Common myeloid progenitor, CD34-positive (primary cell): ENCODE measurements at regions not wholly inside any gene's neighbourhood (a gene's known extent, or its start where the extent isn't known, plus 50 kb on each side); places are given as distances from the start of the nearest gene placed in this dataset.

Experiments used
- CTCF ChIA-PET: fragments of 350-600 bp; sonication (Branson Sonifier 250); formaldehyde crosslinking; loops from one replicate; lab custom pipeline; 2021; ENCODE audit warnings: antibody characterized with exemption; lab: Charles Lee
- POLR2A ChIA-PET: fragments of 350-600 bp; sonication (Branson Sonifier 250); formaldehyde crosslinking; loops from one replicate; lab custom pipeline; 2021; ENCODE audit warnings: antibody characterized with exemption; lab: Charles Lee
- DNase-seq, 3 donors: peaks; one replicate each; pipeline versions ENCODE4 v3.0.0 to v3.0.0-alpha.2; 2013
- H3K27ac ChIP-seq, 2 experiments: 1 replicate in 1 of 2; 2 replicates in 1 of 2; pipeline ENCODE4 v1.7.0; 2013; ENCODE audit warnings: inconsistent platforms in 2 of 2, low read length in 2 of 2, mild to moderate bottlenecking in 2 of 2, low read depth in 1 of 2, moderate library complexity in 1 of 2; ENCODE audit not compliant: severe bottlenecking in 2 of 2, insufficient read depth in 1 of 2, poor library complexity in 1 of 2
- H3K27me3 ChIP-seq, 5 experiments: replicated peaks in 2 of 5; 1 replicate in 3 of 5; 2 replicates in 2 of 5; pipeline versions ENCODE4 v1.6.1 to v1.7.0; 2013; ENCODE audit warnings: low read length in 4 of 5, mild to moderate bottlenecking in 2 of 5, moderate library complexity in 2 of 5, inconsistent platforms in 1 of 5; ENCODE audit not compliant: insufficient read depth in 5 of 5, control insufficient read depth in 4 of 5
- H3K36me3 ChIP-seq, 4 experiments: 1 replicate in 2 of 4; 2 replicates in 2 of 4; pipeline versions ENCODE4 v1.6.1 to v1.7.0; 2013; ENCODE audit warnings: low read length in 3 of 4, control low read depth in 1 of 4, mild to moderate bottlenecking in 1 of 4; ENCODE audit not compliant: control insufficient read depth in 4 of 4, insufficient read depth in 4 of 4
- H3K4me1 ChIP-seq, 4 experiments: 1 replicate in 3 of 4; 2 replicates in 1 of 4; pipeline versions ENCODE4 v1.6.1 to v1.7.1; 2013; ENCODE audit warnings: low read length in 3 of 4, mild to moderate bottlenecking in 3 of 4, control low read depth in 1 of 4, inconsistent platforms in 1 of 4, moderate library complexity in 1 of 4; ENCODE audit not compliant: control insufficient read depth in 4 of 4, insufficient read depth in 4 of 4; ENCODE audit errors: control extremely low read depth in 1 of 4
- H3K4me3 ChIP-seq, 7 experiments: 1 replicate in 4 of 7; 2 replicates in 3 of 7; pipeline versions ENCODE4 v1.5.1 to v1.7.0; 2013; ENCODE audit warnings: mild to moderate bottlenecking in 7 of 7, low read length in 6 of 7, moderate library complexity in 6 of 7, inconsistent platforms in 2 of 7, low read depth in 2 of 7, control low read depth in 1 of 7; ENCODE audit not compliant: insufficient read depth in 4 of 7, control insufficient read depth in 1 of 7; ENCODE audit errors: extremely low read depth in 1 of 7
- H3K9me3 ChIP-seq, 5 experiments: 1 replicate in 4 of 5; 2 replicates in 1 of 5; pipeline versions ENCODE4 v1.6.1 to v1.7.1; 2013; ENCODE audit warnings: low read length in 4 of 5, mild to moderate bottlenecking in 2 of 5, inconsistent platforms in 1 of 5, low read depth in 1 of 5, moderate library complexity in 1 of 5; ENCODE audit not compliant: control insufficient read depth in 4 of 5, insufficient read depth in 2 of 5; ENCODE audit errors: control extremely low read depth in 1 of 5
- WGBS: methylation state at CpG from one replicate; pipeline ENCODE4 v1.1.5; 2013; ENCODE audit not compliant: insufficient coverage; 5-methylcytosine and 5-hydroxymethylcytosine counted together

- CTCF ChIA-PET: no interaction called here
Observed at GRCh38 chr1:14294006-14294405, 304.5 kb upstream of the KAZN start.

GRCh38 chr1:14294860-14295536, 303.5 kb upstream of the KAZN start:
- Histone ChIP-seq H3K9me3 (no peaks in the 10 kb centered on the region), H3K36me3 (no peaks in the 10 kb centered on the region), H3K27ac (no peak overlapping the region), H3K4me3 (no peak overlapping the region), H3K27me3 (peaks cover 0 to 3% (median 0%) of the 10 kb centered on the region in 5 experiments), H3K4me1 (no peaks in the 10 kb centered on the region)
- no peak for DNase-seq
- ChIA-PET CTCF (no interaction called here), POLR2A (no interaction called here)
- WGBS: 80% methylated on average over 1 of the region's 3 CpGs

More at GRCh38 chr1:14294006-14294405, 304.5 kb upstream of the KAZN start:
- Histone ChIP-seq H3K27me3 (peaks cover 0 to 3% (median 0%) of the 10 kb centered on the region in 5 experiments), H3K4me3 (no peak overlapping the region), H3K4me1 (no peaks in the 10 kb centered on the region), H3K36me3 (no peaks in the 10 kb centered on the region), H3K27ac (no peak overlapping the region), H3K9me3 (no peaks in the 10 kb centered on the region)
- POLR2A ChIA-PET: no interaction called here
- no peak for DNase-seq
- 98% methylated on average over 5 of the region's 5 CpGs for WGBS

GRCh38 chr1:14296795-14297194, 301.7 kb upstream of the KAZN start:
- H3K9me3 ChIP-seq: no peaks in the 10 kb centered on the region
- no peaks in the 10 kb centered on the region for H3K4me1 ChIP-seq
- H3K27ac ChIP-seq: no peak overlapping the region
- CTCF ChIA-PET: no interaction called here
- H3K27me3 ChIP-seq: peaks cover 0 to 4% (median 0%) of the 10 kb centered on the region in 5 experiments
- POLR2A ChIA-PET: no interaction called here
- H3K4me3 ChIP-seq: no peak overlapping the region
- WGBS: 97% methylated on average over 3 of the region's 3 CpGs
- H3K36me3 ChIP-seq: no peaks in the 10 kb centered on the region
- DNase-seq: no peak

- WGBS: 96% methylated on average over 3 of the region's 3 CpGs
- no peak for DNase-seq
- Histone ChIP-seq H3K27ac (no peak overlapping the region), H3K27me3 (peaks cover 0 to 4% (median 0%) of the 10 kb centered on the region in 5 experiments), H3K4me1 (no peaks in the 10 kb centered on the region), H3K4me3 (no peak overlapping the region), H3K9me3 (no peaks in the 10 kb centered on the region), H3K36me3 (no peaks in the 10 kb centered on the region)
- POLR2A ChIA-PET: no interaction called here
- CTCF ChIA-PET: no interaction called here
Observed at GRCh38 chr1:14297356-14297755, 301.1 kb upstream of the KAZN start.

- no peaks in the 10 kb centered on the region for H3K4me1 ChIP-seq
- POLR2A ChIA-PET: no interaction called here
- H3K9me3 ChIP-seq: no peaks in the 10 kb centered on the region
- DNase-seq: no peak
- H3K27me3 ChIP-seq: peaks cover 0 to 4% (median 0%) of the 10 kb centered on the region in 5 experiments
- CTCF ChIA-PET: no interaction called here
- no peak overlapping the region for H3K27ac ChIP-seq
- H3K4me3 ChIP-seq: no peak overlapping the region
- H3K36me3 ChIP-seq: no peaks in the 10 kb centered on the region
- WGBS: 89% methylated on average over 4 of the region's 5 CpGs
Observed at GRCh38 chr1:14298806-14299205, 299.7 kb upstream of the KAZN start.

DNA sequence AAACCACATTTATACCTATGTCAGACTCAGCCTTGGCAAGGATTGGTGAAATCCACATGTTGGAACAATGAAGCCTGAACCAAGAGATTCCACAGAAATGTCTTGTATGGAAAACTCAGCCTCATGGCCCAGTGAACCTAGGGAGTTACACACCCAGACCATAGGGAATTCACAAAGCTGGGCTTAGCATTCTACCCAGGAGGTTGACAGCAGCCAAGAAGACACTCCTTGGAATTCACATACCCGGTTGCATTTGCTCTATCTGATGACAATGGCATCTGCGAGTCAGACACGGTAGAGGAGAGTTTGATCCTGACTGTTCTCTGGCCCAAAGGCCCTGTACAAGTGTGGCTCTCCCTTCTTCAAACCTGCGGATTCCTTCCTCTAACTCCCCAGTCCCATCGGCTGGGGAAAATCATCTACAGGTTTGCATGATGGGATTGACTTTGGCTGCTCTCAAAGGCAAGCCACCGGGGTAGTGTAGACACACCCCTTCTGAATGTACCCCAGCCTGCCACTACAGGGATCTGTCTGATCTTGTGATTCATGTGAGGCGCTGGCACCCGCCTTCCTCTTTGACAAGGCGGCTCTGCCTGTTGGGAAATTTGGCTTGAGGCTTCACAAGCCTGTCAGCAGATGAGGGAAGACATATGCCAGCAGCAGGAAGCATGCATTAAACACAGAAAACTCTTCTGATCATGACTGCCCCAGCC, 297.3 kb upstream of the KAZN start:
- DNase-seq: peak in 1 of 3 donors; percentile 25
- 92% methylated on average over 9 of the region's 9 CpGs for WGBS
- no peak overlapping the region for H3K27ac ChIP-seq
- H3K9me3 ChIP-seq: no peaks in the 10 kb centered on the region
- H3K27me3 ChIP-seq: peaks cover 0 to 4% (median 0%) of the 10 kb centered on the region in 5 experiments
- ChIA-PET POLR2A (no interaction called here), CTCF (no interaction called here)
- H3K4me3 ChIP-seq: no peak overlapping the region
- H3K4me1 ChIP-seq: no peaks in the 10 kb centered on the region
- H3K36me3 ChIP-seq: no peaks in the 10 kb centered on the region

DNA sequence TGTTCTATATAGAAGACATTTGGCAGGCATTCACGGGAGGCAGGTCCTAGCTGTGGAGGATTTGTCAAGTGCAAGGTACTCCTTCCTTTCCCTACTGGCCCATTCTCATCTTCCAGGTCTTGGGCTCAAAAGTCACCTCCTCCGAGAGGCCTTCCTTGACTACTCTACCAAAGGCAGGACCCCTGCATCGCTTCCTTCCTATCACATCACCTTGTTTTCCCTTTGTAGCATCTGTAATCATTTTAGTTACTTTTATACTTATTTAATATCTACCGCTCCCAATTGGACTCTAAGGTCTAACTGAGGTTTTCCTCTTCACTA, 296.8 kb upstream of the KAZN start:
- Histone ChIP-seq H3K4me1 (no peaks in the 10 kb centered on the region), H3K4me3 (no peak overlapping the region), H3K27ac (no peak overlapping the region), H3K36me3 (no peaks in the 10 kb centered on the region), H3K9me3 (no peaks in the 10 kb centered on the region), H3K27me3 (peaks cover 0 to 4% (median 0%) of the 10 kb centered on the region in 5 experiments)
- ChIA-PET CTCF (no interaction called here), POLR2A (no interaction called here)
- no peak for DNase-seq
- 100% methylated on average over 1 of the region's 4 CpGs for WGBS
